GM23338 (cell line): ENCODE measurements at regions not wholly inside any gene's neighbourhood (a gene's known extent, or its start where the extent isn't known, plus 50 kb on each side); places are given as distances from the start of the nearest gene placed in this dataset.

Source experiments
- ATAC-seq: fragments of 200-7000 bp; cut with Tn5 transposase; 3 replicates; pipeline ENCODE4 v1.9.1; 2020
- DNase-seq: peaks from one replicate; pipeline ENCODE4 v3.0.0-alpha.2; 2015; ENCODE audit warnings: low spot score
- H2AFZ ChIP-seq: fragments of 200-600 bp; sonication (generic); 2 replicates; pipeline ENCODE4 v1.8.0; 2016; ENCODE audit warnings: antibody characterized with exemption, mild to moderate bottlenecking, moderate library complexity
- H3F3A ChIP-seq: fragments of 200-600 bp; sonication (generic); replicated peaks from 2 replicates; pipeline ENCODE4 v1.8.0; 2017; ENCODE audit warnings: antibody characterized with exemption, mixed run types, low read depth
- H3K27ac ChIP-seq: fragments of 200-600 bp; sonication (generic); 2 replicates; pipeline ENCODE4 v1.6.1; 2016; ENCODE audit warnings: low read depth
- H3K27me3 ChIP-seq: fragments of 200-600 bp; sonication (generic); 2 replicates; pipeline ENCODE4 v1.8.0; 2016; ENCODE audit warnings: mild to moderate bottlenecking, mixed run types, moderate library complexity; ENCODE audit not compliant: insufficient read depth
- H3K36me3 ChIP-seq: fragments of 200-600 bp; sonication (generic); 2 replicates; pipeline ENCODE4 v1.8.0; 2016; ENCODE audit warnings: mild to moderate bottlenecking; ENCODE audit not compliant: insufficient read depth
- H3K4me1 ChIP-seq: fragments of 200-600 bp; sonication (generic); 2 replicates; pipeline ENCODE4 v1.8.0; 2016; ENCODE audit warnings: mild to moderate bottlenecking, moderate library complexity; ENCODE audit not compliant: insufficient read depth
- H3K4me2 ChIP-seq: fragments of 200-600 bp; sonication (generic); 2 replicates; pipeline ENCODE4 v1.7.1; 2017; ENCODE audit warnings: mixed run types
- H3K4me3 ChIP-seq: fragments of 200-600 bp; sonication (generic); 2 replicates; pipeline ENCODE4 v1.6.1; 2016; ENCODE audit warnings: mixed run types
- H3K79me2 ChIP-seq: fragments of 200-600 bp; sonication (generic); replicated peaks from 2 replicates; pipeline ENCODE4 v1.8.0; 2017; ENCODE audit warnings: mild to moderate bottlenecking; ENCODE audit not compliant: insufficient read depth
- H3K9me2 ChIP-seq: fragments of 200-600 bp; sonication (generic); 2 replicates; pipeline ENCODE4 v1.8.0; 2017; ENCODE audit not compliant: insufficient read depth
- H4K20me1 ChIP-seq: fragments of 200-600 bp; sonication (generic); replicated peaks from 2 replicates; pipeline ENCODE4 v1.8.0; 2017; ENCODE audit warnings: mild to moderate bottlenecking; ENCODE audit not compliant: insufficient read depth
- H3K27ac Mint-ChIP-seq: 2 replicates; pipeline ENCODE4 v1.8.0; 2020; ENCODE audit warnings: inconsistent platforms, mild to moderate bottlenecking, moderate library complexity, mixed read lengths
- H3K27me3 Mint-ChIP-seq: 3 replicates; pipeline ENCODE4 v1.8.0; 2022; ENCODE audit warnings: low read depth, mild to moderate bottlenecking, moderate library complexity, mixed read lengths, inconsistent platforms; ENCODE audit not compliant: insufficient read depth, poor library complexity
- H3K36me3 Mint-ChIP-seq: 3 replicates; pipeline ENCODE4 v1.8.0; 2021; ENCODE audit warnings: low read depth, mild to moderate bottlenecking, inconsistent platforms, moderate library complexity, mixed read lengths
- H3K4me1 Mint-ChIP-seq: 3 replicates; pipeline ENCODE4 v1.8.0; 2020; ENCODE audit warnings: mild to moderate bottlenecking, inconsistent platforms, mixed read lengths
- H3K4me3 Mint-ChIP-seq: 3 replicates; pipeline ENCODE4 v1.8.0; 2021; ENCODE audit warnings: moderate library complexity, mild to moderate bottlenecking, inconsistent platforms, mixed read lengths
- H3K9me3 Mint-ChIP-seq: 3 replicates; pipeline ENCODE4 v1.8.0; 2020; ENCODE audit warnings: moderate library complexity, mild to moderate bottlenecking, inconsistent platforms, mixed read lengths
- CREB1 ChIP-seq: fragments of 250-450 bp; sonication (Bioruptor Pico); IDR thresholded peaks from 2 replicates; pipeline ENCODE4 v1.5.0; 2020; ENCODE audit warnings: low read depth, mild to moderate bottlenecking, moderate library complexity
- EZH2 ChIP-seq: fragments of 200-600 bp; sonication (generic); IDR thresholded peaks from one replicate; pipeline ENCODE4 v1.8.0; 2017; ENCODE audit warnings: antibody characterized with exemption, mild to moderate bottlenecking, low read depth; ENCODE audit not compliant: unreplicated experiment
- EZH2phosphoT487 ChIP-seq: fragments of 200-600 bp; sonication (generic); IDR thresholded peaks from one replicate; pipeline ENCODE4 v1.8.1; 2018; ENCODE audit warnings: antibody characterized with exemption; ENCODE audit not compliant: unreplicated experiment
- JUNB ChIP-seq: IDR thresholded peaks from one replicate; pipeline ENCODE4 v1.6.1; 2016; ENCODE audit warnings: antibody characterized with exemption; ENCODE audit not compliant: unreplicated experiment
- NANOG ChIP-seq: IDR thresholded peaks from 2 replicates; pipeline ENCODE4 v1.6.1; 2016; ENCODE audit warnings: antibody characterized with exemption, borderline replicate concordance
- POLR2AphosphoS5 ChIP-seq: IDR thresholded peaks from 2 replicates; pipeline ENCODE4 v1.6.1; 2016; ENCODE audit warnings: antibody characterized with exemption, low read depth
- STAT1 ChIP-seq: IDR thresholded peaks from one replicate; pipeline ENCODE4 v1.6.1; 2016; ENCODE audit warnings: antibody characterized with exemption; ENCODE audit not compliant: unreplicated experiment
- ZNF114 ChIP-seq: fragments of 250-450 bp; sonication (Bioruptor Pico); IDR thresholded peaks from 2 replicates; pipeline ENCODE4 v1.5.0; 2020; ENCODE audit warnings: mild to moderate bottlenecking, moderate library complexity
- ZNF331 ChIP-seq: fragments of 250-450 bp; sonication (Bioruptor Pico); IDR thresholded peaks from 2 replicates; pipeline ENCODE4 v1.5.0; 2020; ENCODE audit warnings: low read depth, mild to moderate bottlenecking, moderate library complexity
- TF ChIP-seq, protein P1 (sequence below): fragments of 250-450 bp; sonication (Bioruptor Pico); IDR thresholded peaks from 2 replicates; pipeline ENCODE4 v1.5.0; 2020; ENCODE audit warnings: mild to moderate bottlenecking, moderate library complexity
- TF ChIP-seq, protein P2 (sequence below), 2 experiments: fragments of 200-600 bp in 1 of 2; sonication (generic) in 1 of 2; conservative IDR thresholded peaks; 2 replicates each; pipeline versions ENCODE4 v1.5.1 to v1.6.1; 2016 to 2017; ENCODE audit warnings: antibody characterized with exemption in 2 of 2, low read depth in 2 of 2, mild to moderate bottlenecking in 2 of 2, moderate library complexity in 1 of 2
- TF ChIP-seq, protein P3 (sequence below): IDR thresholded peaks from one replicate; pipeline ENCODE4 v1.6.1; 2018; ENCODE audit warnings: antibody characterized with exemption; ENCODE audit not compliant: unreplicated experiment
- TF ChIP-seq, protein P4 (sequence below): IDR thresholded peaks from 2 replicates; pipeline ENCODE4 v1.6.1; 2016; ENCODE audit warnings: antibody characterized with exemption

DNA sequence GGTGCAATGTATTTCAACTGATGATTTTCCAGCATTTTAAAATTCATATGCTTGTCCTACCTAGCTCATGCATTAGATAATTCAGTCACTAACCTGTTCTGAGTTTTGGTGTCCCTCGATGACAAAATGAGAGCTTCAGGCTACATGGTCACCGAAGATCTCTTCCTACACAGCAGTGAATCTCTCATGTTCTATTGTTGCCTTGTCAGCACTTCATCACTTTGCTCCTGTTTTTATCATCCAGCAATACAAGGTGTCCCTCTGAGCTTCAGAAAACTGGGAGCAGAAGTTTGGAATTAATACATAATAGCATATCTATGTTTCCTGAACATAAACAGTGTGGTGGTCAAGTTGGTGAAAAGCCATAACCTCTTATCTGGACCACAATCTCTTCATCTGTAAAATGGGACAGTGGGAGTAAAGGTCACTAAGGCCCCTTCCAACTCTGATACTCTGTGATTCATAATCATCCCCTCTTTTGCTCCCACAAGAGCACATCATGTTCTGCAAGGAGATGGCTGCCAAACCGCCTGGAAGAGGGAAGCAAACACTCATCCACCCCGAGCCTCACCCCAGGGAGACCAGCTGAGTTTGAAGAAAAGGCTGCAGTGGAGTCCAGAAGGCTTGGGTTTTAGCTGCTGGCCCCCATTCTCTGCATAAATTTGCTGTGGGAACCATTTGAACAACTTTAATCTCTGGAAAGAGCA lies 137.9 kb upstream of the F3 start:
- DNase-seq = no peak
- Histone ChIP-seq H3K36me3 (no peaks in the 10 kb centered on the region), H4K20me1 (no peaks in the 10 kb centered on the region), H3K4me3 (no peak overlapping the region), H3K27me3 (no peaks in the 10 kb centered on the region), H3K9me2 (peaks cover 18% of the 10 kb centered on the region), H2AFZ (no peak overlapping the region), H3K79me2 (no peaks in the 10 kb centered on the region), H3K4me2 (no peak overlapping the region), H3F3A (no peaks in the 10 kb centered on the region), H3K4me1 (peaks cover 10% of the 10 kb centered on the region; the same call in 1 of the 2 replicates), H3K27ac (no peak overlapping the region)
- no peak overlapping the region for H3K27ac Mint-ChIP-seq
- peaks cover 16% of the 10 kb centered on the region for H3K4me1 Mint-ChIP-seq
- no peak overlapping the region for H3K4me3 Mint-ChIP-seq
- H3K9me3 Mint-ChIP-seq = no peaks in the 10 kb centered on the region; the same call in 2 of the 3 replicates
- no peak for ATAC-seq
- H3K36me3 Mint-ChIP-seq = peaks cover 3% of the 10 kb centered on the region; the same call in 2 of the 3 replicates
- peaks cover 3% of the 10 kb centered on the region for H3K27me3 Mint-ChIP-seq
- TF ChIP-seq, protein P1, sequence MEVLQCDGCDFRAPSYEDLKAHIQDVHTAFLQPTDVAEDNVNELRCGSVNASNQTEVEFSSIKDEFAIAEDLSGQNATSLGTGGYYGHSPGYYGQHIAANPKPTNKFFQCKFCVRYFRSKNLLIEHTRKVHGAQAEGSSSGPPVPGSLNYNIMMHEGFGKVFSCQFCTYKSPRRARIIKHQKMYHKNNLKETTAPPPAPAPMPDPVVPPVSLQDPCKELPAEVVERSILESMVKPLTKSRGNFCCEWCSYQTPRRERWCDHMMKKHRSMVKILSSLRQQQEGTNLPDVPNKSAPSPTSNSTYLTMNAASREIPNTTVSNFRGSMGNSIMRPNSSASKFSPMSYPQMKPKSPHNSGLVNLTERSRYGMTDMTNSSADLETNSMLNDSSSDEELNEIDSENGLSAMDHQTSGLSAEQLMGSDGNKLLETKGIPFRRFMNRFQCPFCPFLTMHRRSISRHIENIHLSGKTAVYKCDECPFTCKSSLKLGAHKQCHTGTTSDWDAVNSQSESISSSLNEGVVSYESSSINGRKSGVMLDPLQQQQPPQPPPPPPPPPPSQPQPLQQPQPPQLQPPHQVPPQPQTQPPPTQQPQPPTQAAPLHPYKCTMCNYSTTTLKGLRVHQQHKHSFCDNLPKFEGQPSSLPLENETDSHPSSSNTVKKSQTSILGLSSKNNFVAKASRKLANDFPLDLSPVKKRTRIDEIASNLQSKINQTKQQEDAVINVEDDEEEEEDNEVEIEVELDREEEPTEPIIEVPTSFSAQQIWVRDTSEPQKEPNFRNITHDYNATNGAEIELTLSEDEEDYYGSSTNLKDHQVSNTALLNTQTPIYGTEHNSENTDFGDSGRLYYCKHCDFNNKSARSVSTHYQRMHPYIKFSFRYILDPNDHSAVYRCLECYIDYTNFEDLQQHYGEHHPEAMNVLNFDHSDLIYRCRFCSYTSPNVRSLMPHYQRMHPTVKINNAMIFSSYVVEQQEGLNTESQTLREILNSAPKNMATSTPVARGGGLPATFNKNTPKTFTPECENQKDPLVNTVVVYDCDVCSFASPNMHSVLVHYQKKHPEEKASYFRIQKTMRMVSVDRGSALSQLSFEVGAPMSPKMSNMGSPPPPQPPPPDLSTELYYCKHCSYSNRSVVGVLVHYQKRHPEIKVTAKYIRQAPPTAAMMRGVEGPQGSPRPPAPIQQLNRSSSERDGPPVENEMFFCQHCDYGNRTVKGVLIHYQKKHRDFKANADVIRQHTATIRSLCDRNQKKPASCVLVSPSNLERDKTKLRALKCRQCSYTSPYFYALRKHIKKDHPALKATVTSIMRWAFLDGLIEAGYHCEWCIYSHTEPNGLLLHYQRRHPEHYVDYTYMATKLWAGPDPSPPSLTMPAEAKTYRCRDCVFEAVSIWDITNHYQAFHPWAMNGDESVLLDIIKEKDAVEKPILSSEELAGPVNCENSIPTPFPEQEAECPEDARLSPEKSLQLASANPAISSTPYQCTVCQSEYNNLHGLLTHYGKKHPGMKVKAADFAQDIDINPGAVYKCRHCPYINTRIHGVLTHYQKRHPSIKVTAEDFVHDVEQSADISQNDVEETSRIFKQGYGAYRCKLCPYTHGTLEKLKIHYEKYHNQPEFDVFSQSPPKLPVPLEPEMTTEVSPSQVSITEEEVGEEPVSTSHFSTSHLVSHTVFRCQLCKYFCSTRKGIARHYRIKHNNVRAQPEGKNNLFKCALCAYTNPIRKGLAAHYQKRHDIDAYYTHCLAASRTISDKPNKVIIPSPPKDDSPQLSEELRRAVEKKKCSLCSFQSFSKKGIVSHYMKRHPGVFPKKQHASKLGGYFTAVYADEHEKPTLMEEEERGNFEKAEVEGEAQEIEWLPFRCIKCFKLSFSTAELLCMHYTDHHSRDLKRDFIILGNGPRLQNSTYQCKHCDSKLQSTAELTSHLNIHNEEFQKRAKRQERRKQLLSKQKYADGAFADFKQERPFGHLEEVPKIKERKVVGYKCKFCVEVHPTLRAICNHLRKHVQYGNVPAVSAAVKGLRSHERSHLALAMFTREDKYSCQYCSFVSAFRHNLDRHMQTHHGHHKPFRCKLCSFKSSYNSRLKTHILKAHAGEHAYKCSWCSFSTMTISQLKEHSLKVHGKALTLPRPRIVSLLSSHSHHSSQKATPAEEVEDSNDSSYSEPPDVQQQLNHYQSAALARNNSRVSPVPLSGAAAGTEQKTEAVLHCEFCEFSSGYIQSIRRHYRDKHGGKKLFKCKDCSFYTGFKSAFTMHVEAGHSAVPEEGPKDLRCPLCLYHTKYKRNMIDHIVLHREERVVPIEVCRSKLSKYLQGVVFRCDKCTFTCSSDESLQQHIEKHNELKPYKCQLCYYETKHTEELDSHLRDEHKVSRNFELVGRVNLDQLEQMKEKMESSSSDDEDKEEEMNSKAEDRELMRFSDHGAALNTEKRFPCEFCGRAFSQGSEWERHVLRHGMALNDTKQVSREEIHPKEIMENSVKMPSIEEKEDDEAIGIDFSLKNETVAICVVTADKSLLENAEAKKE (CRISPR knock-in tag) = no peak
- TF ChIP-seq EZH2phosphoT487 (no peak), JUNB (no peak), CREB1 (no peak), NANOG (no peak), POLR2AphosphoS5 (no peak), STAT1 (no peak), ZNF114 (CRISPR knock-in tag) (no peak), EZH2 (no peak), ZNF331 (CRISPR knock-in tag) (no peak)
- TF ChIP-seq, protein P2, sequence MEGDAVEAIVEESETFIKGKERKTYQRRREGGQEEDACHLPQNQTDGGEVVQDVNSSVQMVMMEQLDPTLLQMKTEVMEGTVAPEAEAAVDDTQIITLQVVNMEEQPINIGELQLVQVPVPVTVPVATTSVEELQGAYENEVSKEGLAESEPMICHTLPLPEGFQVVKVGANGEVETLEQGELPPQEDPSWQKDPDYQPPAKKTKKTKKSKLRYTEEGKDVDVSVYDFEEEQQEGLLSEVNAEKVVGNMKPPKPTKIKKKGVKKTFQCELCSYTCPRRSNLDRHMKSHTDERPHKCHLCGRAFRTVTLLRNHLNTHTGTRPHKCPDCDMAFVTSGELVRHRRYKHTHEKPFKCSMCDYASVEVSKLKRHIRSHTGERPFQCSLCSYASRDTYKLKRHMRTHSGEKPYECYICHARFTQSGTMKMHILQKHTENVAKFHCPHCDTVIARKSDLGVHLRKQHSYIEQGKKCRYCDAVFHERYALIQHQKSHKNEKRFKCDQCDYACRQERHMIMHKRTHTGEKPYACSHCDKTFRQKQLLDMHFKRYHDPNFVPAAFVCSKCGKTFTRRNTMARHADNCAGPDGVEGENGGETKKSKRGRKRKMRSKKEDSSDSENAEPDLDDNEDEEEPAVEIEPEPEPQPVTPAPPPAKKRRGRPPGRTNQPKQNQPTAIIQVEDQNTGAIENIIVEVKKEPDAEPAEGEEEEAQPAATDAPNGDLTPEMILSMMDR (conservative IDR thresholded peaks at IDR 0.05; ENCODE audit: low read depth in 2 of 2) = no peak
- TF ChIP-seq, protein P3, sequence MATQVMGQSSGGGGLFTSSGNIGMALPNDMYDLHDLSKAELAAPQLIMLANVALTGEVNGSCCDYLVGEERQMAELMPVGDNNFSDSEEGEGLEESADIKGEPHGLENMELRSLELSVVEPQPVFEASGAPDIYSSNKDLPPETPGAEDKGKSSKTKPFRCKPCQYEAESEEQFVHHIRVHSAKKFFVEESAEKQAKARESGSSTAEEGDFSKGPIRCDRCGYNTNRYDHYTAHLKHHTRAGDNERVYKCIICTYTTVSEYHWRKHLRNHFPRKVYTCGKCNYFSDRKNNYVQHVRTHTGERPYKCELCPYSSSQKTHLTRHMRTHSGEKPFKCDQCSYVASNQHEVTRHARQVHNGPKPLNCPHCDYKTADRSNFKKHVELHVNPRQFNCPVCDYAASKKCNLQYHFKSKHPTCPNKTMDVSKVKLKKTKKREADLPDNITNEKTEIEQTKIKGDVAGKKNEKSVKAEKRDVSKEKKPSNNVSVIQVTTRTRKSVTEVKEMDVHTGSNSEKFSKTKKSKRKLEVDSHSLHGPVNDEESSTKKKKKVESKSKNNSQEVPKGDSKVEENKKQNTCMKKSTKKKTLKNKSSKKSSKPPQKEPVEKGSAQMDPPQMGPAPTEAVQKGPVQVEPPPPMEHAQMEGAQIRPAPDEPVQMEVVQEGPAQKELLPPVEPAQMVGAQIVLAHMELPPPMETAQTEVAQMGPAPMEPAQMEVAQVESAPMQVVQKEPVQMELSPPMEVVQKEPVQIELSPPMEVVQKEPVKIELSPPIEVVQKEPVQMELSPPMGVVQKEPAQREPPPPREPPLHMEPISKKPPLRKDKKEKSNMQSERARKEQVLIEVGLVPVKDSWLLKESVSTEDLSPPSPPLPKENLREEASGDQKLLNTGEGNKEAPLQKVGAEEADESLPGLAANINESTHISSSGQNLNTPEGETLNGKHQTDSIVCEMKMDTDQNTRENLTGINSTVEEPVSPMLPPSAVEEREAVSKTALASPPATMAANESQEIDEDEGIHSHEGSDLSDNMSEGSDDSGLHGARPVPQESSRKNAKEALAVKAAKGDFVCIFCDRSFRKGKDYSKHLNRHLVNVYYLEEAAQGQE = no peak
- TF ChIP-seq, protein P4, sequence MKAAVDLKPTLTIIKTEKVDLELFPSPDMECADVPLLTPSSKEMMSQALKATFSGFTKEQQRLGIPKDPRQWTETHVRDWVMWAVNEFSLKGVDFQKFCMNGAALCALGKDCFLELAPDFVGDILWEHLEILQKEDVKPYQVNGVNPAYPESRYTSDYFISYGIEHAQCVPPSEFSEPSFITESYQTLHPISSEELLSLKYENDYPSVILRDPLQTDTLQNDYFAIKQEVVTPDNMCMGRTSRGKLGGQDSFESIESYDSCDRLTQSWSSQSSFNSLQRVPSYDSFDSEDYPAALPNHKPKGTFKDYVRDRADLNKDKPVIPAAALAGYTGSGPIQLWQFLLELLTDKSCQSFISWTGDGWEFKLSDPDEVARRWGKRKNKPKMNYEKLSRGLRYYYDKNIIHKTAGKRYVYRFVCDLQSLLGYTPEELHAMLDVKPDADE = no peak
